ENCODE measurements at regions not wholly inside any gene's neighbourhood (a gene's known extent, or its start where the extent isn't known, plus 50 kb on each side); places are given as distances from the start of the nearest gene placed in this dataset.

DNA sequence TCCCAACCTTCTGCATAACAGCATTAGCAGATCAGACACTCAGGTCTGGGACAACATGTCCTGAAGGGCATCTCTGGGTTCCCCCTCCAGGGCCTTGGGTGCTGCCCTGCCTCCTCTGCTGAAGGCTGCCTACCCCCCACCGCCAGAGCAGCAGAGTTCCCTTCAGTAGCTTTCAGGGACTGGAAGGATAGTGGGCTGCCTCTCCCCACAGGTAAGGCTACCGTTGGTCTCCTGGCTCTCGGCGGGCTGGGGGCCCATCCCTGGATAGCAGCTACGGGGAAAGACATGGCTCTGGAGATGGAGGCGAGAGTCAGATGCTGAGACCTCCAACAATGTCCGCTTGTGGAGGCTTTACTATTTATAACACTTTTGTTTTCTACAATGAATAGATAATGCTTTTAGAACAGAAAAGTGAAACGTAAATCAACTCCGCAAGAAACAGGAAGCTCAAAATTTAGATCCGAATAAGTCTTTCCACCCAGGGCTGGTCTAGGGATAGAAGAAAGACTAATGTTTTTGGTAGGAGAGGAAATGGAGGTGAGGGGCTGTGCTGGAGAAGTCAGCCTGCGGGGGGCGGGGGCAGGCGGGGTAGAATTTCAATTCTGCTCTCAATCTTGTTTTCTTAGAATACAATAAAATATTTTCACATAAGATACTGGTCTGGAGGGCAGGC, 58.4 kb downstream of the ARL4C start:
- no peak for DNase-seq

DNA sequence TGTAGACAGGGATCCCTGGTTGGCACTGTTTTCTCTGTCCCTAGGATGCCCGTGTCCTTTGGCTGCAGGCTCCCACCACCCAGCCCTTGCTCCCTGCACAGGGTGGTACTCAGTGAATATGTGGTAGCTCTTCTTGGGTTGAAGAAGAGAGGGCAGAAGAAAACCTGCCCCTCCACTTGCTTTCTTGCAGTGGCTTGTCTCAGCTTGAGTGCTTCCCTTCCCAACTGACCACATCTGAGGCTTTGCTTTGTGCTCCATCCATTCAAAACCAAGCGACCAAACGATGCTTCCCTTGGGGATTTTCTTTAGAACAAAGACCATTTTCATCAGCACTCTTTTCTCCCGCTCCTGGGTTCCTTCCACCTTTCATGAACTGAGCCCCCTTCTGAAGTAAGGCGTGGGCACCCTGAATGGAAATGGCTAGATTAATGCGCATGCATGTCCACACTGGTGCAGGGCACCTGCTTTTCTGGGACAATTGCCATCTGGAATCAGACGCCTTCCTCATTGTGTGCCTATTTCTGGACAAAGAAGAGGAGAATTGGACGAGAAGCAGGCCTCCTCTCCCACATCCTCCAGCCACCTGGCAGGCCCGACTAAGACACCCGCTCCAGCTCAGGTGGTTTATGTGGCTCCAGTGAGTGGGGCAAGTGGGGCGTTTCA, 59.1 kb downstream of the ARL4C start:
- DNase-seq, result no peak

DNA sequence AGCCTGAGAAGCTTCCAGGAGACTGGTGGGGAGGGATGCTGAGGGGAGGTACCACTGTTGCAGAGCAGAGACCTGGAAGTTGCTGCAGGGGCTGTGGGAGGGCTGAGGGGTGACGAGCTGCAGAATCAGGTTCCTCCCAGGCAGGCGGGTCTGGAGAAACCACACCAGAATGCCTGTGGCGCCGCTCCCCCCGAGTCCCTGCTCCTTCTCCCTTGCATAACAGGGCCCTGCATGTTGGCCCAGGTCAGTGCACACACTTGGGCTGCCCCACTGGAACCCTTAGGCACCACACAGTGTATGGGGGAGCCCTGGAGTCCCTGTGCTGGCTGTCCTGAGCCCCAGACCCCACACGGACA, 60.4 kb downstream of the ARL4C start:
- no peak for DNase-seq

DNA sequence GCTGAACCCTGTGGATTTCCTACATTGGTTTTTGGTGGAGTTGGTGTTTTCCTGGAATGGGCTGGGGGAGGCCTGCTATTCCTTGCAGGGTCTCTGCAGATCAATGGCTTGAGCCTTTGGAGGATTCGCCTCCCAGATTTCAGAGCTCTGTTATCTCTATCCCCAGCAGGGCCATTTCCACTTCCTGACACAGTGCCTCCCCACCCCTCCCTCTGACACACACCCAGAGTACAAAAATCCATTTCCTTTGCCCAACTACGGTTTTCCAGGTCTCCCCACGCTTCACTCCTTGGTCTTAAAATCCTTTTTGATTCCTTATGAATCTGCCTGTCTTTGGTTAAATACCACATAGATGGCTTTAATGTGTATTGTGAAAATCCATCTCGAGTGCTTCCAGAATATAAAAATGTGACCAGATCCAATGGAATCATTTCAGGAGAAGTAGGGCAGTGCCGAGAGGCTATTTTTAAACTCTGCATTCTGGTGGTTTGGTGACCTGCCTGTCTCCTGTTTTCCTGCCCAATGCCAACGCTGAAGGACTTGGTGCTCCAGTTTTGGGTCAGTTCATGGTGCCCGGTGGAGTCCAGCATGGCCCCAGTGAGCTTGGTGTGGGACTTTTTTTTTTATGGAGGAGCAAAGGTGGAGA, 60.9 kb downstream of the ARL4C start:
- no peak for DNase-seq

DNA sequence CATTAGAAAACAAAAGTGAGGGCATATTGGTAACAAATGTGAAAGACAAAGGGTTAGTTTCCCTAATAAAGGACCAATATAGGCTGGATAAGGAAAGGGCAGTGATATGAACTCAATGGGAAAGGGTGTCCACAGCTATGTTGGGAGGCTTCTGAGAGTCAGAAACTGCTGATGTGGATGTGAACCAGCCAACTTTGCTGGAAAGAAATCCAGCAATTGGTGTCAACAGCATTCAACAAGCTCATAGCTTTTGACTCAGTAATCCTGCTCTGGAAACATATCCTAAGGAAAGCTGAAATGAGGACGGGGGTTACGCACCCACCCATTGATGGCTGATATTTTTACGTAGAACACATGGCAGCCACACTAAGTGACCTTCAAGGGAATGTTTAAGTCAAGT, 63.7 kb downstream of the ARL4C start:
- DNase-seq, result no peak

DNA sequence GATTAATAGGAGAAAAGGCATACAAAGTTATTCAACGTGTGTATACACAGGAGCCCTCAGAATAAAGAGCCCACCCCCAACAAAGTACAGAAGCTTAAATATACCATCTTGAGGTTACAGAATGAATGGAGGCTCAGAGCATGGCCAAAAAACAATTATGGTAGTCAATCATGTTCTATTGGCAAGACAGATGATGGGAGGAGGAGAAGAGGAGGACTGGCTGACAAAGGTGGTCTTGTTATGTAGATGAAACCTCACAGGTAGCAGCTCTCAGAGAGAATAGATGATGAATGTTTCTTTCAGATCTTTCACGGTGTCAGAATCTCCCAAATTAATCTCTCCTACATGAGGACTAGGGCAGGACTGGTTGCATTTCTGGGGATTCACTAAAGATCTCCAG, 66.0 kb downstream of the ARL4C start:
- no peak for DNase-seq

DNA sequence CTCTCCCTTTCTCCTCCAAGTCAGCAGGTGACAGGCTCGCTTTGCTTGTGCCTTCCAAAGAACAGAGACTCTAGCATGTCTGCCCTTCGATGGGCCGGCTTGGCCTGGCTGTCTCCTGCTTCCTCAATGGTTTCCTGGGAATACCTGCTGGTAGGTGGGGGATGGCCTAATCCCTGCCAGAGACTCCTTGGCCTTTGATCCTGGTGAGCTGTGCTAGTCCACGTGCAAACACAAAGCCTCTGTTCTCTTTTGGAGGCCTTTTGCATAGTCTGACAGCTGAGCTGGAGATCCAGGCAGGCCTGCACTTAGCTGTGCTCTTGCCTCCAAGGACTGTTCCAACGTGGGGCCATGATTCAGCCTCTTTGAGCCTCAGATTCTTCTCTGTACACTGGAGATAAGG, 67.6 kb downstream of the ARL4C start:
- no peak for DNase-seq

DNA sequence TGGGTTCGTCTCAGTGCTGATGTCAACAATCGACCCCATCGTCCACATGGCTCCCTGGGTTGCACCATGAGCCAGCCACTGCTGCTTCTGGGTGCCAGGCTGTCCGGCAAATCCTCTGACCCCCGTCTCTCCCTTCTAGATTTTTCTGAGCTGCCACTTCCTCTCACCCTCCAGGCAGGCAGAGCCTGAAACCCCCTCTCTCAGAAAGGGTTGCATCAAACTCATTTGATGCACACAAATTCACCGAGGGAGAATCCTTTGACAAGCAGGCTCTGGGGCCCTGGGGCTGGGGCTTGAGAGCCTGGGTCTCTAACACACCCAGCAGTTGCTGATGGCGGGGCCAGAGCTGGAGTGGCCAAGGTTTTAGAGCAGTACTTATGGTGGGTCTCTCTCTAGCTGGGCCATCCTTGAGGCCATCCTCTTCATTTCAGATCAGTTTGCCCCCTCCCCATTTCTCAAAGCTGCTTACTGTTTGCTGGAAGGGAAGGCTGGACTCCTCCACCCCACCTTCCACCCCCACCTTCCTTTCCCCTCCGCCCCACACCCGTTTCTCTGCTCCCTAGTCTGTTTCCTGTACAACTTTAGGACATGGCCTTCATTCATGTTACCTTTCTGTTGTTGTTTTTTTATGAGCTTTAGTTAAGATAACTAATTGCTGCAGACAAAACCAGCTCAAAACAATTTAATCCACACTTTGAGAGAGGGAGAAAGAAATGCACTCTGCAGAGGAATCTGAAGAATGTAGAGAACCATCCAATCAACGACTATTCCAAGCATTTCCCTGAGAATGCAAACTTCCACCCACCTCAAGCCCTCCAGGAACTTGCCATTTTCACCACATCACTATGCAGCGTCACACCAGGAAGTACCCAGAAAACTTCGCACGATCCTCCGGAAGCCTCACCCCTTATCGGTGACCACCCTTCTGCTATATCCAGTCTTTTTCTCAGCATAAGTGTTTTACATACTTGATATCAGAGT, 69.5 kb downstream of the ARL4C start:
- no peak for DNase-seq

DNA sequence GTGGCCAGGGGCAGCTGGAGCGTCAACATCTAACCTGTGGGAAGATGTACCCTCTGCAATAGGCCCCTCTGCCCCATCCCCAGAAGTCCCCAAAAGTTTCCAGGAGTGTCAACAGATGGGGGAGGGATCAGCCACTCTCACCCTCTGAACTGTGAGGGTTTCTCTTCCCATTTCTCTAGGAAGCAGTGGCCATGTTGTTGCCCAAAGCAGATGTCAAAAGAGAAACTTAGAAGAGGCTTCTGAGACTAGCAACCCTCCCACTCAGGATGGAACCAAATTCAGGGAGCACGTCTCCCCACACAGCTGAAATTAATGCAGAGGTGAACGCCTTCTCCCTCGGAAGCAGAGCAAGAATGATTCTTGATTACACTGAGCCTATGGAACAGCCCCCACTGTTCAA, 70.3 kb downstream of the ARL4C start:
- no peak for DNase-seq

DNA sequence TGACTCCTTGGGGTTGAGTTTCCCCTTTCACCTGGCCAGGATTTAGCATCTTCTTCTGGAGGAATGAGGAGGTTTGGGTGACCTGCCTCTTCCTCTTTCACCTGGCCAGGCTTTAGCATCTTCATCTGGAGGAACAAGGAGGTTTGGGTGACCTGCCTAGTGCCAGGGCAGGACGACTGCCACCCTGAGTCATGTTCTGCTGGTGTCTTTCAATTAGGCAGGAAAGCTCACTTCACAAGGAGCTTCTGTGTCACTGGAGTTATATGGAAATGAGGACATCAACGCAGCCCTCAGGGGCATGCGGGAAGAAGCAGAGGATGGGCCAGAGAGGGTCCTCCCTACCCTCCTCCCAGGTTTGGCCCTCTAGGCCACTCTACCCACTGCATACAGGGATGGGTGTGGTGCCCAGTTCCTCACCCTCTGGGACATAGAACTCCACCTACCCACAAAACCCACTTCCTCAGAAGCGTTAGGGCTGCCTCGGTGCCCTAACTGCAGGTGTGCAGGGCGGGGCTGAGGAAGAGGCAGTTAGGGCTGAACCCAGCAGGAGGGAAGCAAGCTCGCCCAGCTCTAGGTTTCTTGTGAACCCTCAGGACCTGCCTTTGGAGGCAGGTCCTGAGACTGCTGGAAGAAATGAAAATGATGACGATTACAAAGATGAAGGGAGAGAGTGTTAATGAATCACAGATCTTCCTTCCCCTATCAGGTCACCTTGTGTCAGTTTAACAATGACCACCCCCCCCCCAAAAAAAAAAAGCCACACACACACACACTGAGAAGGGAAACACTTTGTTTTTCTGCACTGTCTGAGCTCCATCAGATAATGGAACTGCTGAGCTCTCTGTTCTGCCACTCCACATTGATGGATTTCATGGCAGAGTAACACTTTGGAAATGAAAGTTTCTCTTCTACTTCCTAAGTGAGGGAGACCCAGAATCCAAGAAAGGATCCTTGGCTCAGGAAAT, 71.0 kb downstream of the ARL4C start:
- no peak for DNase-seq

DNA sequence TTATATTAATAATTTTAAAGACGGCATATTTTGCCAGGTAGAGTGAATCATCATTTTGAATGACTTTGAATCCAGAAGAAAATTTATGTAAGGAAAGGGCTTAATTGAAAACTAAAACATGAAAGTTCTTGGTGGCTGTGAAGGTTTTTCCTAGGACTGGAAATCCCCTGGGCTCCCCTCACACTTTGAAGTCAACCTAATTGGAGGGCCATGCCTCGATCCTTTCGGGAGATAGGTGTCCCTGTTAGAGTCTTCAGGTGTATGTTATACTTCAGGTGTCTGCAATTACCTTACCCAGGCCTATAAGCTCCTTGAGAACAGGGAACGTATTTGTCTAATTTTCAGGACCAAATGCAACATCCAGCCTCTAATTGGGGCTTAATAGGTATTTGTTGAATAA, 73.0 kb downstream of the ARL4C start:
- no peak for DNase-seq

DNA sequence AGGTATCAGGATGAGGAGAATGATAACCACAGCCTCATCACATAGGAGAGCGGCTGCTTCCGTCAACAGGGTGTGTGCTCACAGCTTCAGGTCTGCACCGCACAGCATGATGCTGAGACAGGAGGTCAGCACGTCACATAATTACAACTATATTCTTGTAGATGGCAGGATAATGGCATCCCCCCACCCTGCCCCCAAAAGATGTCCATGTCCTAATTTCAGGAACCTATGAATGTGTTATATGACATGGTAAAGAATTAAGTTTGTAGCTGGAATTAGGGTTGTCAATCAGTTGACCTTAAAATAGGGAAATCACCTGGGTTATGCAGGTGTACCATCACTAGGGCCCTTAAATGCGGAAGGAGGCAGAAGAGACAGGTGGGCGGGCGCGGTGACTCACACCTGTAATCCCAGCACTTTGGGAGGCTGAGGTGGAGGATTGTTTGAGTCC, 73.9 kb downstream of the ARL4C start:
- DNase-seq, result no peak

DNA sequence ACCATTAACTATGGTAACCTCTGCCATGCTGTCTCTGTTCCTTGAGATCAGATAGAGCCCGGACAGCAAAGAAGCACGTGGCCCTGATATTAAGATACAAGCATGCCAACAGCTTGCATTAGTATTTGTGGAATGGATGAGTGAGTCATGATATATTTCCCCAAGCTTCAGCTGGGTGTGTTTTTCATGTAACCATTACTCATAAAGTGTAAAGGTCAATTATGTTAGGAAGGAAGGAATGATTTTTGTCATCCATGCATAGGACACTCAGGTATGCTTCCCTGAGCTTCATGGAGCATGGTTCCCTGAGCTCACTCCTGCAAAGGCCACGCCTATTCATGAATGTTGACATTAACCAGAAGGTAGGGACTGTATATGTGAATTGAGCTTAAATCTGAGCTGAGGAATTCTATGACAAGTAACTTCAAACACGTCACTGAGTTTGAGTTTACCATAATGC, 74.6 kb downstream of the ARL4C start:
- DNase-seq, result peak; percentile 21

DNA sequence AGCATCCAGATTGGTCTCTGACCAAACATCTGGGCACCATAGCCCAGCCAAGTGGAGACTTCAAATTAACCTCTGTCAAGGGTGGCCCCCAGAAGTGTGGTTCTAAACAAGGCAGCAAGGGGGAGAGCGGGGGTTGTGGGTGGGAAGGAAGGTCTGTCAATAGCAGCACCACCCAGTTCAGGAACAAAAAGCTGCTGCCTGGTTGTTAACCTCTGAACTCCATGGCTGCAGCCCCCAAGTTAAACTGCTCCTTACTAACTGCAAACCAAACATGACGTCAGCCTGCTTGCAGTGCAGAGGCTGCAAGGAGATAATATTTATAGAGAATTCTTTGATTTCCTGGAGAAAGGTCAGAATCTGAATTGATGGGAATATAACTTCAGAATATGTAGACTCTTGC, 76.5 kb downstream of the ARL4C start:
- no peak for DNase-seq

DNA sequence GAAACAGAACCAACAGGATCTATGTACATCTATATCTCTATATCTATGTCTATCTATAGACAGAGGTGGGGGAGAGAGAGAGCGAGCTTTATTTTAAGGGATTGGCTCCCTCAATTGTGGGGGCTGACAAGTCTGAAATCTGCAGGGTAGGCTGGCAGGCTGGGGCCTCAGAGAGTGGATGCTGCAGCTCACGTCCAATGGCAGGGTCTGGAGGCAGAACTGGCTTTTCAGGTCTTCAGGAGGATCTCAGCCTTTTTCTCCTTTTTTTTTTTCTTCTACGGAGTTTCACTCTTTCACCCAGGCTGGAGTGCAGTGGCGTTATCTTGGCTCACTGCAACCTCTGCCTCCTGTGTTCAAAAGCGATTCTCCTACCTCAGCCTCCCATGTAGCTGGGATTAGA, 77.2 kb downstream of the ARL4C start:
- no peak for DNase-seq

DNA sequence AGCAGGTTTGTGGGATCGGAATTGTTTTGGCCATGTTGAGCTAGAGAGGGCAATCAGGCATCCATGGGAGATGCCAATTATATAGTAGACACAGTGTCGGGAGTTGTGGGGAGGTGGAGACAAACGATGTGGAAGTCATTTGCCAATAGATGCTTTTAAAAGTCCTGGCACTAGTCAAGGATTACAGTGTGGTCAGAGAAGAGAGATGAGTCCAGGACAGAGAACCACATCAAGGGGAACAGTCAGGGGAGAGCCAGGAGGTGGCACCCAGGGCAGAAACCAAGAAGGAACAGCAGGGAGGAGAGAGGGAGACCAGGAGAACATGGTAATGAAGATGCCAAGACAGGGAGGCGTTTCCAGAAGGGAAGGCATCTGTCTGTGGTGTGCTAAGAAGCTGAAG, 81.2 kb downstream of the ARL4C start:
- no peak for DNase-seq

DNA sequence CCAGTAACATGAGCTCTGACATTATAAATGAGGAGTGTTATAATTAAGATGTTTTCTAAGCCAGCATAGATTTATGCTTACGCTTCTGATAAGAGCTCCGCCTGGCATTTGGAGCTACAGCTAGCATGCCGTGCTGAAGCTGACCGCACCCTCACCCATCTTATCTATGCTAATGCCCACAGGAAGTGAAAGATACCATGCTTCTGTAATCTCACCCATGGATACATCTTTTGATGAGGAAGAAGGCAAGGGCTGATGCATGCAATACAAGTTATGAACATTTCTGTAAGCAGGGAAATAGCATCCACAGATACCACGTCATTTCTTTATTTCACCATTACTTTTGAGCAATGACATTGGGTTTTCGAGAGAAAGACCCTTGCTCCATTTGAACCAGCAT, 82.3 kb downstream of the ARL4C start:
- no peak for DNase-seq

DNA sequence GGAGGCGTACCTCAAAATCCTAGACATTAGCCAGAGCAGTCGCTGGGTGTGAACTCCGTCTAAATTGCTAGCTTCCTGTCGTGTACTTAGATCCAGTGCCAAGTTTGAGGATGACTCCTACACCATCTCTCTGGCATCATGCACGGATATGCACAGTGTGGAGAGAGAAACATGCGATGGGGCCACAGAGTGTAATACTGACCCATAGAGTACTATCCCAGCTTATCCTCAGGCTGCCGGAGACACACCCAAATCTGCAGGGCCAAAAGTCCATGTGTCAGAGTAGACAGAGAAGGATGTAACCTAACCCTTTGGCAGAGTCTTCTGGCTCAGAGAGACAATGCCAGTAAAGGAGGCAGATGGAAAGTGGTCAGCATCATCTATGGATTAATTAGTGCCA, 84.2 kb downstream of the ARL4C start:
- DNase-seq, result no peak

DNA sequence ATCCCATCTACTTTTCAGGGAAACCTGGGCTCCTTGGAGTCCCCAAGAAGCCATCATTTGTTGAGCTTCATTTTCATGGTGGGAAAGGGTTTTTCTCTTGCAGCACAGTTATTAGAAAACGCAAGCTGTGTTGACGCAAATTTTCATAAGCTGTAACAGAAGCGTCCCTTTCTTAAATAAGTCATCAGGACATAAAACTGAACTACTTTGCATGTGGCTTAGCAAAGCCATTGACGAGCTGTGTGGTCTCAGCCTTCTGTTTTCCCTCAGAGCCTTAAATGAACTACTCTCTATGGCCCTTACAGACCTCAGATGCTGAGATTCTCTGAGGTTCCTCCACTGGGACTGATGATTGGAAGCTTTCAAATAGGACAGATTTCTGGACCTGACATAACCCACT, 85.1 kb downstream of the ARL4C start:
- DNase-seq, result no peak

DNA sequence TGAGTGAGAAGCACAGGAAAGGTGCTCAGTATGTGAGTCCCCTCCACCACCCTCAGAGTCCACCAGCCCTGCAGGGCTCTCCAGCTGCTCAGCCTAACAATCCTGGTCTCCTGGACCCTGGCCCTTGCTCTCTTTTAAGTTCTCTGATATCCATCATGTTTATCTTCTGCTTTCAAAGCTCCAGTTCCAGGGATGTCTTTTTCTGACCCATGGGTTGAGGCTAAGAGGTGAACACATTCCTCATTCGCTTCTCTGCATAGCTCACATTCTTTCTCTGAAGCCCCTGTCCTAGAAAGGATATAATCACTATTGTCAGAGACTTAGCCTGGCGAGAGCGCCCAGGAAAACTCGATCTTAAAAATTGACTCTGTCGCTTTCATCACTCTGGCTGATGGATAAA, 86.4 kb downstream of the ARL4C start:
- DNase-seq, result no peak

DNA sequence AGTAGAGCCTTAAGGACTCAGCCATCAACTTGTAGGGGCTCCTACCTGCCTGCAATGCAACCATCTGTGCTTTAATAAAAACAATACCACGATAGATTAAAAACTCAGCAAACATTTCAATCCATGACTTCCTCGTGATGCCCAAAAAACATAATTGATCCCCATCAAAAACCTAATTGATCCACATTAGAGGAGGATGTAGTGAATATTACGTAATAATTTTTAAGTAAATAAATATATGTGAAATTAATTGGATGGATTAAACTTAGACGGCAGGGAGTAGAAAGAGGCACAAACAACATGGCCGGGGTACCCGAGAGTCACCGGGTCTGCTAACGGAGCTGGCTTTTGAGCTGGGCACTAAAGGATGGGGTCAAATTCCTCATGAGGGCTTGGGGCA, 87.3 kb downstream of the ARL4C start:
- no peak for DNase-seq

DNA sequence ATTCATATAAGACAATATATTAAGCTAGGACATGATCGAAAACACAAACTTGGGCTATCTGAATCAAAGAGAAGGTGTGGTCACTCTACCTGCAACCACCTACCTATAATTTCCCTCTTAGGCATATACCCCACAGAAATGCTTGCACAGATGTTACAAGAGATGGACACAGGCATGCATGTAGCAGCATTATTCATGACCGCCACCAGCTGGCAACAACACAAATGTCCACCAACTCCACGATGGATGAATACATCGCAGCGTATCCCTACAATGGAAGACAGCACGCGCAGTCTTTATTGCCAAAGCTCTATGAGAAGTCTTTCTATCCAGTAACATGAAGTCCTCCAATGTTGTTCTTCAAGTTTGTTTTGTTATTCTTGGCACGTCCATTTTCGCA, 90.8 kb downstream of the ARL4C start:
- DNase-seq, result no peak

All from skin of body (tissue), 1 donor.